ENCODE measurements at regions not wholly inside any gene's neighbourhood (a gene's known extent, or its start where the extent isn't known, plus 50 kb on each side); places are given as distances from the start of the nearest gene placed in this dataset.

- no peak overlapping the region for H3K4me3 Mint-ChIP-seq
- H3K36me3 Mint-ChIP-seq (ENCODE audit: low read depth), result no peaks in the 10 kb centered on the region
- H3K4me1 Mint-ChIP-seq (ENCODE audit: low read depth), result no peaks in the 10 kb centered on the region
- H3K9me3 Mint-ChIP-seq, result no peaks in the 10 kb centered on the region
- H3K27ac Mint-ChIP-seq, result no peak overlapping the region
- peaks cover 7% of the 10 kb centered on the region for H3K27me3 Mint-ChIP-seq (ENCODE audit: low read depth)
Observed at GRCh38 chr2:221293949-221294742, 278.0 kb downstream of the EPHA4 start.

- Mint-ChIP-seq H3K27ac (no peak overlapping the region), H3K36me3 (ENCODE audit: low read depth) (no peaks in the 10 kb centered on the region), H3K27me3 (ENCODE audit: low read depth) (no peaks in the 10 kb centered on the region), H3K4me1 (ENCODE audit: low read depth) (no peaks in the 10 kb centered on the region), H3K4me3 (no peak overlapping the region), H3K9me3 (no peaks in the 10 kb centered on the region)
Observed at GRCh38 chr2:221304916-221305315, 267.2 kb downstream of the EPHA4 start.

GRCh38 chr2:221308507-221309066 is 263.5 kb downstream of the EPHA4 start:
- Mint-ChIP-seq H3K9me3 (no peaks in the 10 kb centered on the region), H3K27ac (no peak overlapping the region), H3K4me3 (no peak overlapping the region), H3K4me1 (ENCODE audit: low read depth) (no peaks in the 10 kb centered on the region), H3K27me3 (ENCODE audit: low read depth) (no peaks in the 10 kb centered on the region), H3K36me3 (ENCODE audit: low read depth) (no peaks in the 10 kb centered on the region)

GRCh38 chr2:221309892-221310583 is 262.1 kb downstream of the EPHA4 start:
- Mint-ChIP-seq H3K4me1 (ENCODE audit: low read depth) (no peaks in the 10 kb centered on the region), H3K36me3 (ENCODE audit: low read depth) (no peaks in the 10 kb centered on the region), H3K4me3 (no peak overlapping the region), H3K27me3 (ENCODE audit: low read depth) (no peaks in the 10 kb centered on the region), H3K27ac (no peak overlapping the region), H3K9me3 (no peaks in the 10 kb centered on the region)

- Mint-ChIP-seq H3K9me3 (no peaks in the 10 kb centered on the region), H3K27ac (no peak overlapping the region), H3K4me1 (ENCODE audit: low read depth) (no peaks in the 10 kb centered on the region), H3K4me3 (no peak overlapping the region), H3K27me3 (ENCODE audit: low read depth) (peaks cover 4% of the 10 kb centered on the region), H3K36me3 (ENCODE audit: low read depth) (no peaks in the 10 kb centered on the region)
Observed at GRCh38 chr2:221310730-221311129, 261.4 kb downstream of the EPHA4 start.

GRCh38 chr2:221312634-221313033 is 259.5 kb downstream of the EPHA4 start:
- no peaks in the 10 kb centered on the region for H3K36me3 Mint-ChIP-seq (ENCODE audit: low read depth)
- H3K27me3 Mint-ChIP-seq (ENCODE audit: low read depth), result peaks cover 4% of the 10 kb centered on the region
- H3K27ac Mint-ChIP-seq, result no peak overlapping the region
- no peaks in the 10 kb centered on the region for H3K9me3 Mint-ChIP-seq
- no peak overlapping the region for H3K4me3 Mint-ChIP-seq
- no peaks in the 10 kb centered on the region for H3K4me1 Mint-ChIP-seq (ENCODE audit: low read depth)

GRCh38 chr2:221314786-221315185 is 257.3 kb downstream of the EPHA4 start:
- Mint-ChIP-seq H3K4me1 (ENCODE audit: low read depth) (no peaks in the 10 kb centered on the region), H3K36me3 (ENCODE audit: low read depth) (no peaks in the 10 kb centered on the region), H3K27ac (no peak overlapping the region), H3K9me3 (no peaks in the 10 kb centered on the region), H3K27me3 (ENCODE audit: low read depth) (peaks cover 9% of the 10 kb centered on the region), H3K4me3 (no peak overlapping the region)

GRCh38 chr2:221318376-221319130 is 253.6 kb downstream of the EPHA4 start:
- Mint-ChIP-seq H3K4me1 (ENCODE audit: low read depth) (no peaks in the 10 kb centered on the region), H3K27me3 (ENCODE audit: low read depth) (peaks cover 9% of the 10 kb centered on the region), H3K9me3 (no peaks in the 10 kb centered on the region), H3K4me3 (no peak overlapping the region), H3K36me3 (ENCODE audit: low read depth) (no peaks in the 10 kb centered on the region), H3K27ac (no peak overlapping the region)

- H3K27me3 Mint-ChIP-seq (ENCODE audit: low read depth), result peaks cover 8% of the 10 kb centered on the region
- H3K9me3 Mint-ChIP-seq, result peaks cover 3% of the 10 kb centered on the region
- H3K4me3 Mint-ChIP-seq, result no peak overlapping the region
Observed at GRCh38 chr2:221322741-221323140, 249.4 kb downstream of the EPHA4 start.

GRCh38 chr2:221323513-221323912 is 248.6 kb downstream of the EPHA4 start:
- H3K4me3 Mint-ChIP-seq, result no peak overlapping the region
- H3K4me1 Mint-ChIP-seq (ENCODE audit: low read depth), result no peaks in the 10 kb centered on the region
- peaks cover 3% of the 10 kb centered on the region for H3K9me3 Mint-ChIP-seq
- H3K27me3 Mint-ChIP-seq (ENCODE audit: low read depth), result peaks cover 8% of the 10 kb centered on the region
- H3K36me3 Mint-ChIP-seq (ENCODE audit: low read depth), result no peaks in the 10 kb centered on the region
- H3K27ac Mint-ChIP-seq, result no peak overlapping the region

More at GRCh38 chr2:221322741-221323140, 249.4 kb downstream of the EPHA4 start:
- no peaks in the 10 kb centered on the region for H3K36me3 Mint-ChIP-seq (ENCODE audit: low read depth)
- no peaks in the 10 kb centered on the region for H3K4me1 Mint-ChIP-seq (ENCODE audit: low read depth)
- no peak overlapping the region for H3K27ac Mint-ChIP-seq

- no peaks in the 10 kb centered on the region for H3K36me3 Mint-ChIP-seq (ENCODE audit: low read depth)
- no peak overlapping the region for H3K4me3 Mint-ChIP-seq
- H3K27ac Mint-ChIP-seq, result no peak overlapping the region
- peaks cover 6% of the 10 kb centered on the region for H3K9me3 Mint-ChIP-seq
- peaks cover 3% of the 10 kb centered on the region for H3K27me3 Mint-ChIP-seq (ENCODE audit: low read depth)
- no peaks in the 10 kb centered on the region for H3K4me1 Mint-ChIP-seq (ENCODE audit: low read depth)
Observed at GRCh38 chr2:221330436-221330835, 241.7 kb downstream of the EPHA4 start.

GRCh38 chr2:221334481-221335218 is 237.5 kb downstream of the EPHA4 start:
- no peak overlapping the region for H3K27ac Mint-ChIP-seq
- H3K27me3 Mint-ChIP-seq (ENCODE audit: low read depth), result no peaks in the 10 kb centered on the region
- no peak overlapping the region for H3K4me3 Mint-ChIP-seq
- no peaks in the 10 kb centered on the region for H3K4me1 Mint-ChIP-seq (ENCODE audit: low read depth)
- H3K36me3 Mint-ChIP-seq (ENCODE audit: low read depth), result no peaks in the 10 kb centered on the region
- peaks cover 3% of the 10 kb centered on the region for H3K9me3 Mint-ChIP-seq

- H3K4me1 Mint-ChIP-seq (ENCODE audit: low read depth), result no peaks in the 10 kb centered on the region
- H3K9me3 Mint-ChIP-seq, result peaks cover 3% of the 10 kb centered on the region
- no peak overlapping the region for H3K27ac Mint-ChIP-seq
- no peaks in the 10 kb centered on the region for H3K36me3 Mint-ChIP-seq (ENCODE audit: low read depth)
- H3K4me3 Mint-ChIP-seq, result no peak overlapping the region
- H3K27me3 Mint-ChIP-seq (ENCODE audit: low read depth), result no peaks in the 10 kb centered on the region
Observed at GRCh38 chr2:221335219-221335752, 236.8 kb downstream of the EPHA4 start.

- no peak overlapping the region for H3K27ac Mint-ChIP-seq
- no peaks in the 10 kb centered on the region for H3K4me1 Mint-ChIP-seq (ENCODE audit: low read depth)
- H3K36me3 Mint-ChIP-seq (ENCODE audit: low read depth), result no peaks in the 10 kb centered on the region
- no peak overlapping the region for H3K4me3 Mint-ChIP-seq
- peaks cover under 1% of the 10 kb centered on the region for H3K9me3 Mint-ChIP-seq
- no peaks in the 10 kb centered on the region for H3K27me3 Mint-ChIP-seq (ENCODE audit: low read depth)
Observed at GRCh38 chr2:221336967-221337366, 235.1 kb downstream of the EPHA4 start.

All from T-helper 1 cell treated with Interleukin-12 subunit alpha and Interleukin-12 subunit beta and Interleukin-4 antibody, amounts not matched to agents 30 μg/mL and 1 μg/mL, for 36 hours (primary cell).